GM12878 (cell line): ENCODE measurements at regions not wholly inside any gene's neighbourhood (a gene's known extent, or its start where the extent isn't known, plus 50 kb on each side); places are given as distances from the start of the nearest gene placed in this dataset.

ENCODE experiments used
- CBX5 ChIP-seq: sonication (generic); IDR thresholded peaks from 2 replicates; pipeline ENCODE4 v1.6.1; 2016; ENCODE audit warnings: low read depth, moderate library complexity, mild to moderate bottlenecking, inconsistent platforms
- CEBPB ChIP-seq, 2 experiments: fragments of 150-350 bp in 1 of 2; IDR thresholded peaks; 2 replicates each; pipeline ENCODE4 v1.6.1; 2012 to 2014; ENCODE audit warnings: low read depth in 2 of 2, low read length in 2 of 2, borderline replicate concordance in 1 of 2, inconsistent platforms in 1 of 2
- CHD2 ChIP-seq: IDR thresholded peaks from 2 replicates; pipeline ENCODE4 v1.6.1; 2011; ENCODE audit warnings: low read depth, low read length, improper control_type of control experiment, borderline replicate concordance
- CREB1 ChIP-seq: IDR thresholded peaks from 2 replicates; pipeline ENCODE4 v1.6.1; 2012; ENCODE audit warnings: low read depth, mild to moderate bottlenecking, inconsistent platforms
- EP300 ChIP-seq, 2 experiments: fragments of 150-350 bp in 1 of 2; IDR thresholded peaks; 2 replicates each; pipeline ENCODE4 v1.6.1; 2011 to 2012; ENCODE audit warnings: low read depth in 2 of 2, low read length in 2 of 2, borderline replicate concordance in 1 of 2, improper control_type of control experiment in 1 of 2, inconsistent platforms in 1 of 2; ENCODE audit not compliant: control insufficient read depth in 1 of 2
- EZH2 ChIP-seq: IDR thresholded peaks from 2 replicates; pipeline ENCODE4 v1.6.1; 2012; ENCODE audit warnings: low read depth, mild to moderate bottlenecking, control low read depth, inconsistent platforms, low read length, borderline replicate concordance; ENCODE audit not compliant: control insufficient read depth
- KLF5 ChIP-seq: fragments of 450-650 bp; IDR thresholded peaks from 2 replicates; pipeline ENCODE4 v1.6.1; 2014; ENCODE audit warnings: mild to moderate bottlenecking; ENCODE audit not compliant: partially characterized antibody
- MXI1 ChIP-seq: fragments of 150-350 bp; IDR thresholded peaks from 2 replicates; pipeline ENCODE4 v1.6.1; 2011; ENCODE audit warnings: low read depth, mild to moderate bottlenecking, inconsistent platforms, low read length, improper control_type of control experiment
- MYB ChIP-seq: fragments of 150-350 bp; IDR thresholded peaks from 2 replicates; pipeline ENCODE4 v1.6.1; 2014; ENCODE audit warnings: mild to moderate bottlenecking, low read depth, low read length, borderline replicate concordance
- NFIC ChIP-seq: IDR thresholded peaks from 2 replicates; pipeline ENCODE4 v1.6.1; 2012; ENCODE audit warnings: low read depth, mild to moderate bottlenecking, inconsistent platforms, low read length, moderate library complexity
- NFXL1 ChIP-seq: fragments of 450-650 bp; IDR thresholded peaks from 2 replicates; pipeline ENCODE4 v1.6.1; 2017; ENCODE audit warnings: antibody characterized with exemption, mild to moderate bottlenecking, borderline replicate concordance
- POU2F2 ChIP-seq: IDR thresholded peaks from 3 replicates; pipeline ENCODE4 v1.6.1; 2011; ENCODE audit warnings: low read depth, mild to moderate bottlenecking, low read length, borderline replicate concordance
- SP1 ChIP-seq: IDR thresholded peaks from one replicate; pipeline ENCODE4 v1.6.1; 2011; ENCODE audit warnings: low read depth, low read length
- SREBF1 ChIP-seq: IDR thresholded peaks from 2 replicates; pipeline ENCODE4 v1.6.1; 2012; ENCODE audit warnings: mild to moderate bottlenecking, low read length
- TBL1XR1 ChIP-seq: IDR thresholded peaks from 2 replicates; pipeline ENCODE4 v1.6.1; 2012; ENCODE audit warnings: low read depth, low read length, improper control_type of control experiment
- WRNIP1 ChIP-seq: IDR thresholded peaks from 2 replicates; pipeline ENCODE4 v1.6.1; 2011; ENCODE audit warnings: low read depth, low read length, improper control_type of control experiment, borderline replicate concordance
- ZNF622 ChIP-seq: fragments of 450-650 bp; IDR thresholded peaks from 2 replicates; pipeline ENCODE4 v1.6.1; 2017; ENCODE audit warnings: mild to moderate bottlenecking, inconsistent platforms
- ZNF687 ChIP-seq: fragments of 450-650 bp; IDR thresholded peaks from 2 replicates; pipeline ENCODE4 v1.6.1; 2017; ENCODE audit warnings: mild to moderate bottlenecking, moderate library complexity
- TF ChIP-seq, protein P1 (sequence below): fragments of 450-650 bp; IDR thresholded peaks from 2 replicates; pipeline ENCODE4 v1.6.1; 2017; ENCODE audit warnings: mild to moderate bottlenecking
- TF ChIP-seq, protein P2 (sequence below): fragments of 450-650 bp; IDR thresholded peaks from 2 replicates; pipeline ENCODE4 v1.6.1; 2018; ENCODE audit warnings: borderline replicate concordance, mild to moderate bottlenecking; ENCODE audit not compliant: partially characterized antibody

GRCh38 chr1:235011599-235012435 is 116.8 kb downstream of the TOMM20 start (continued):
- TF ChIP-seq, protein P1, sequence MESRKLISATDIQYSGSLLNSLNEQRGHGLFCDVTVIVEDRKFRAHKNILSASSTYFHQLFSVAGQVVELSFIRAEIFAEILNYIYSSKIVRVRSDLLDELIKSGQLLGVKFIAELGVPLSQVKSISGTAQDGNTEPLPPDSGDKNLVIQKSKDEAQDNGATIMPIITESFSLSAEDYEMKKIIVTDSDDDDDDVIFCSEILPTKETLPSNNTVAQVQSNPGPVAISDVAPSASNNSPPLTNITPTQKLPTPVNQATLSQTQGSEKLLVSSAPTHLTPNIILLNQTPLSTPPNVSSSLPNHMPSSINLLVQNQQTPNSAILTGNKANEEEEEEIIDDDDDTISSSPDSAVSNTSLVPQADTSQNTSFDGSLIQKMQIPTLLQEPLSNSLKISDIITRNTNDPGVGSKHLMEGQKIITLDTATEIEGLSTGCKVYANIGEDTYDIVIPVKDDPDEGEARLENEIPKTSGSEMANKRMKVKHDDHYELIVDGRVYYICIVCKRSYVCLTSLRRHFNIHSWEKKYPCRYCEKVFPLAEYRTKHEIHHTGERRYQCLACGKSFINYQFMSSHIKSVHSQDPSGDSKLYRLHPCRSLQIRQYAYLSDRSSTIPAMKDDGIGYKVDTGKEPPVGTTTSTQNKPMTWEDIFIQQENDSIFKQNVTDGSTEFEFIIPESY, result peak; percentile 47; the same call in 1 of the 2 replicates
- TF ChIP-seq WRNIP1 (no peak), ZNF622 (no peak), EZH2 (peak; percentile 82; the same call in 1 of the 2 replicates), TBL1XR1 (peak; percentile 100), MYB (peak; percentile 99), CBX5 (no peak), POU2F2 (peak; percentile 94), ZNF687 (peak; percentile 93), NFXL1 (no peak), SP1 (peak; percentile 87), CREB1 (no peak), CEBPB (IDR thresholded peaks at IDR 0.05; ENCODE audit: borderline replicate concordance in 1 of 2, low read depth in 2 of 2, low read length in 2 of 2) (peak in 1 of 2 experiments; percentile 57; a peak in 2 of 4 replicates), CHD2 (peak; percentile 95), SREBF1 (no peak; the same call in 1 of the 2 replicates), EP300 (IDR thresholded peaks at IDR 0.05; ENCODE audit: borderline replicate concordance in 1 of 2, control insufficient read depth in 1 of 2, low read depth in 2 of 2, low read length in 2 of 2) (peak; percentile 100), NFIC (no peak), MXI1 (peak; percentile 78), KLF5 (peak; percentile 97)
- TF ChIP-seq, protein P2, sequence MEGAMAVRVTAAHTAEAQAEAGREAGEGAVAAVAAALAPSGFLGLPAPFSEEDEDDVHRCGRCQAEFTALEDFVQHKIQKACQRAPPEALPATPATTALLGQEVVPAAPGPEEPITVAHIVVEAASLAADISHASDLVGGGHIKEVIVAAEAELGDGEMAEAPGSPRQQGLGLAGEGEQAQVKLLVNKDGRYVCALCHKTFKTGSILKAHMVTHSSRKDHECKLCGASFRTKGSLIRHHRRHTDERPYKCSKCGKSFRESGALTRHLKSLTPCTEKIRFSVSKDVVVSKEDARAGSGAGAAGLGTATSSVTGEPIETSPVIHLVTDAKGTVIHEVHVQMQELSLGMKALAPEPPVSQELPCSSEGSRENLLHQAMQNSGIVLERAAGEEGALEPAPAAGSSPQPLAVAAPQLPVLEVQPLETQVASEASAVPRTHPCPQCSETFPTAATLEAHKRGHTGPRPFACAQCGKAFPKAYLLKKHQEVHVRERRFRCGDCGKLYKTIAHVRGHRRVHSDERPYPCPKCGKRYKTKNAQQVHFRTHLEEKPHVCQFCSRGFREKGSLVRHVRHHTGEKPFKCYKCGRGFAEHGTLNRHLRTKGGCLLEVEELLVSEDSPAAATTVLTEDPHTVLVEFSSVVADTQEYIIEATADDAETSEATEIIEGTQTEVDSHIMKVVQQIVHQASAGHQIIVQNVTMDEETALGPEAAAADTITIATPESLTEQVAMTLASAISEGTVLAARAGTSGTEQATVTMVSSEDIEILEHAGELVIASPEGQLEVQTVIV, result no peak
